ENCODE measurements at regions not wholly inside any gene's neighbourhood (a gene's known extent, or its start where the extent isn't known, plus 50 kb on each side); places are given as distances from the start of the nearest gene placed in this dataset.
A peak's percentile ranks its signal among the peaks of the same experiment; 100 is the strongest.
"Not testable (repeated sequence)": the region's sequence is repeated elsewhere in the genome, so short reads cannot be mapped to it uniquely, and the experiment has no call there.

DNA sequence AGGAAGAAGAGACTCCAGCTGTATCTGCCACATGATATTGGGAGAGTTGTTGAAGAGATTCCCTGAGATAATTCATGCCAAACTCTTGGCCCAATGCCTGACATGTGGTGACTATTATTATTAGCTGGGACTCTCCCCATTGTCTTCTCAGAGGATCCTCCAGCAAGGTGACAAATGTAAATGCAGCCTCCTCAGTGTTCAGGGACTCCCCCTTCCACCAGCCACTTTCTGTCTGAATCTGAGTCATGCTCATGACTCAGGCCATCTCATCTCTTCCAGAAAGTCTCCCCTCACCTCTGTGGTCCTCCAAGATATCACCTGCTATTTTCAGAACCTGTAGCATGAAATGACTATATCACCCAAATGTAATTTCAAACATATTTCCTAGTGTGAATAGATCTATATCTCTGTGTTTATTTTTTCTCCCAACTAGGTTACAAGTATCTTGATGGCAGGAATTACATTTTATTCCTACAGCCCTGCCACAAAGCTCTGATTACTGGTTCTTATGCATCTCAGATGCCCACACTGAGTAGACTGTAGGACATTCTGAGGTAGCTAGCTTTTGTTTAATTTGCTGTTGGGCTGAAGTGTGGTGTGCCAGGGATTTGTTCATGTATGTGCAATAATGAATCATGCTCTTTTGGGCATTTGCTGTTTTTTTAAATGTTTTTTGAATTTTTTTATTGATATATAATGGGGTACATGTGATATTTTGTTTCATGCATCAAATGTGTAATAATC, 126.6 kb upstream of the IL12B start:
- peak; percentile 33 to 71 (median 62) for DNase-seq

DNA sequence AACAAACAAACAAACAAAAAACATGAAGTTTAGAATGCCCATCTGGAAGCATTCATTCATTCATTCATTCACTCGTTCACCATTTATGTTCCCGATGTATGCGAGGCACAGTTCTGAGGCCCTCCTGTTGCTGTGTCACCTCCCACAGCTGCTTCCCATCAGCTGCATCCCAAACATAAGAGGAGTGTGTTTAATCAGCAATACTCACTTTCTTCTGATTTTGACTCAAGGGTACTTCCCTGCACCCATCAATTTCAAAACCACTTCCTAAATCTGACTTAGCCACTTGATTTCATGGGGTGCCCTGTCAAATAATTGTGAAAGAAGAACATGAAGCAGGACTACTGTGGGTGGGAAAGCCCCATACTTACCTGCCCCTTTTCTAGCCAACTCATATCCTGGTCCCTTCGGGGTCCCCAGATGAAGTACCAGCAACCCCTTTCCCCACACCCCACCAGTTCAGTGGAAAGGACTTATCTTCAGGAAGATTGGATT, 128.0 kb upstream of the IL12B start:
- DNase-seq = peak; percentile 42 to 81 (median 70)

DNA sequence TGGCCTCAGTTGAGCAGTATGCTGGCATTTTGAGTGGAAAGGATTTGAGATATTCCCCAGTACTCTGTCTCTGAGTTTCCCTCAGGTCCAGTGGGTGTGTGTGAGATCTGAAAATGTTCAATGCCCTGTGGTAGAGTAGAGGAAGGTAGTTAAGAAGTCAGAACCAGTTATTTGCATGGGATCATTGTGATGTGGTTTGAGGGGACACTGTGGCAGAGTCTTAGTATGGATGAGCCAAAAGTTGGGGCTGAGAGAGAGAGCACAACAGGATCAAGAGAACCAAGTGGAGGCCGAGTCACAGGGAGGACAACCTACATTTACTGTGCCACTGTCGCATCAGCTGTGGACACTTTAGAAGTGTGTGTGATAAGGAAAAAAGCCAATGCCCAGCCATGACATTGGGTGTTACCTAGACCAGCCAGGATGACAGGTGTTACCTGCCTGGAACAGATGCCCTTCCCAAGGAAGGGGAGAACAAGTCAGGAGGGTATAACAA, 128.9 kb upstream of the IL12B start:
- no peak for DNase-seq

DNA sequence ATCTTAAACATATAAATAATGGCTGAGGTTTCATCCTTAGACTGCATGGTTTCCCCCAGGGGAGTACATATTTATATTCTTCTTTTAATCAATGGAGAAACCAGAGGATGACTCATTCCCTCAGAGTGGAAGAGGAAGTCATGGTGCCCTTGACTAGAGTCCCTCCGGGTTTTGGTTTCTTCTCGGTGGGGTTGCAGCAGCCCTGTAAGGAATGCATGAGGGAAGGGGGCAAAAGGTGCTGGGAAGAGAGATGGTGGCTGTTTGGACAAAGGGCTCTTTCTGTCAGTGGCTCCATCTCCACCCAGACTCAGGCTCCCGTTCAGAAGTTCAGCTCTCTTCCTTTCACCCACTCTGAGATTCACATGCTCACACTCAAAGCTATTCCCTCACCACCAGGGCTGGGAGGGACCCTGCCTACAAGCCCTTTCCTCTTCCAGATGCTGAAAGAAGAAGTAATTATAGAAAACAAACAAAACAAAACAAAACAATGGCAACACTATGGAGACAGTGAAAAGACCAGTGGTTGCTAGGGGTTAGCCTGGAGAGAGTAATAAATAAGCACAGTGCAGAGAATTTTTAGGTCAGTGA, 129.8 kb upstream of the IL12B start:
- DNase-seq = peak; percentile 50 to 82 (median 76)

DNA sequence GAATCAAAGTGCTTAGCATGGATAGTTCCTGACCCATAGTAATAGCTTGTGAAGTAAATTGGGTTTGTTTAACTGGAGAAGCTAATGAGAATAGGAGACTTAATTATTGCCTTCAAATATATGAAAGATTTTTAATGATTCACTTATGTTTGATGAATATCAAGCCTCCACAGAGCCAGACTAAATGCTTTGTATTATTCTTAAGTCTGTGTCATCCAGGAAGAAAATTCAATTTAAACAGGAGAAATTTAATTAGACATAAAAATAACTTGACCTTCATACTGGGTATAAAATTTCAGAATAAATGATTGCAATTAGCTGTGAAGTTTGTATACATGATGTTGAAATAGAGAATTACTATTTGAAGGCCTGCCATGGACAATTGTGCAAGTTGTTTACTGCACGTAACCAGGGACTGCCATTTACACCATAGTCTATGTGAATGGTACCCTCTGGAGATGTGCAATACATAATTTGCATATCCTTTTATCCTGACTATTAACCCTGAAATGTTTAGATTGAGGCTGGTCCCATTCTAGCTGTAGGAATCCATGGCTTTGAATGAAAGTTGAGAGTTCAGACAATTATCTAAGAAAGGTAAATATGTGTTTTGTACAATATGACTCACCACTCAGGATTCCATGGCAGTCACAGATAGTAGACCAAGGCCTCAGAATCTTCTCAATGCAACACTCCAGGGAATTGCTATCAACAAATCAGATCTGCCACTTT, 133.5 kb upstream of the IL12B start:
- no peak for DNase-seq

DNA sequence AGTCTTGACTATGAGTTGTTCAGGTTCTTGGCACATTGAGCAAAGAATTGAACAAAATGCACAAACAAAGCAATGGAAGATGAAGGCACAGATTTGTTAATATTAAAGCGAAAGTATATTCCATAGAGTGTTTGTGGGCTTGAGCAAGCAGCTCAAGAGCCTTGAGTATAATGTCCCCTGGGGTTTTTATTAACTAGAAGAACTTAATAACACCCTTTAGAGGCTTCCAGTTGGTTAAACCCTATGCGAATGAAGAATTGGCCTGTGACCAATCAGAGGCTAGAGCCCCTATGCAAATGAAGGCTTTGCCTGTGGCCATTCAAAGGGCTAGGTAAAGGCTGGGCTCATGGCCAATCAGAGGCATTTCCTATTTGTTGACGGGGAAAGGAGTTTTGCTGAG, 135.3 kb upstream of the IL12B start:
- no peak for DNase-seq

DNA sequence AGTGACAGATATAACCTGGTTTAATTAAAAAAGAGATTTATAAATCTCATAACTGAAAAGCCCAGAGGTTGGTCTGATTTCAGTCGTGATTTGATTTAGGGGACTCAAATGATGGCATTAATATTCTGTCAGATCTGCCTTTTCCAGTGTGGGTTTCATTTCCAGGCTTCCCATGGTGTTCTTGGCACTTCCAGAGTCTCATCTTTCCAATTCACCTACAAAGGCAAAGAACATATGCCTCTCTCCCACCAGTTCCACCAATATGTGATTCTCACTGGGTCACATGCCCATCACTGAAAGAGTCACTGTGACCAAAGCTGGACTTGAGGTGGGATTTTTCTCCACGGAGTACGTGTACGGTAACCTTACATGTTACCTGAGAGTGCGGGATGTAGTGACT, 137.4 kb upstream of the IL12B start:
- DNase-seq = no peak

DNA sequence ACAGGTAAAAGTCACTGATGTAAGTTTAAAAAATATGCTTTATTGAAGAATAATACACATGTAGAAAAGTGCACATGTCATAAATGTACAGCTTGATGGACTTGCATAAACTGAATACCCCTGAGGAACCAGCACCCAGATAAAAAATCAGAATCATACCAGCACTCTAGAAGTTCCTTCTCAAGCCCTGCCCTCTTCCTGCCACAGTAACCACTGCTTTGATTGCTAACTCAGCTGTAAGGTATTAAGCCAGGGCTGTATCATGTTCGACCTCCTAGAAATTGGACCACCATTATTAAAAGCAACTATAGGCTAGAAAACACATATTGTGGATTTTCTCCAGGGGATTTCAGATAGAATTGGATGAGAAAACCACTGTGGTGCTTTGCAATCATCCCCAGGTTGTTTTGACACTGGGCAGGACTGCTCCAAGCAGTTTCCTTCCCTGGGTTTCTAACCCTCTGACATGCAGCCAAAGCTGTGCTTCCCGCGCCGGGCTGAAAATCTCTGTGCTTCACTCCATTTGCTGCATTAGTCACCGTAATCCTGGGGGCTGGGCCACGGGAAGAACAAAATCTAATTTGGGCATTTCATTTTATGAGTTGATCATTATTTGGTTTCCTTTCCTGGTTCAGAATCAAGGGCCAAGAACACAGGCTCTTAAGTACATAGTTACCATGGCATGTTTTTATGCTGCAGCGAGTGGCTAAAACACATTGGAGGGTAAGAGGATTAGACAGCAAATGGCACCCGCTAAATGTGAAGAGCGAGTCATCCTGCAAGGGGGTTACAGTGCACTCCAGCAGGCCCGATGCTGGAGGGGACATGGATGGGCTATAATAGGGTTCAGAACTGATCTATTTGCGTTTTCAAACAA, 139.4 kb upstream of the IL12B start:
- DNase-seq = peak in 3 of 4 experiments; percentile 14 to 40 (median 35)

DNA sequence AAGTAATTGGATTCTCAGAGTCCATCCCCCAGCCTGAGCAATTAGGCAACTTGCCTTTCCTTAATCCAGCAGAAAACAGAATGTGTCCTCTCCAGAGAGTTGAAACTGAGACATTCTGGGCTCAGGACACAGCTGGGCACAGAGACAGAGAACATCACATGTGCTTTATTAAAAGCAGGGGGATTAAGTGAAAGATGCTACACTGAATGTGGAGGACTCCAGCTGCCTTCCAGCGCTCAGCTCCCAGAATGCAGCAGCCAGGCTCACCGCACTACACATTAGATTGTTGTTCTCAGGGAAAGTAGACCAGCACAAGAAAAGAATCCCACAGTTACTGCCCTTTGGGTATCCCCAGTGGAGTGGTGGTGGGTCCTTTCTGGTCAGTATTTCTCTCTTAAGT, 141.6 kb upstream of the IL12B start:
- no peak for DNase-seq

DNA sequence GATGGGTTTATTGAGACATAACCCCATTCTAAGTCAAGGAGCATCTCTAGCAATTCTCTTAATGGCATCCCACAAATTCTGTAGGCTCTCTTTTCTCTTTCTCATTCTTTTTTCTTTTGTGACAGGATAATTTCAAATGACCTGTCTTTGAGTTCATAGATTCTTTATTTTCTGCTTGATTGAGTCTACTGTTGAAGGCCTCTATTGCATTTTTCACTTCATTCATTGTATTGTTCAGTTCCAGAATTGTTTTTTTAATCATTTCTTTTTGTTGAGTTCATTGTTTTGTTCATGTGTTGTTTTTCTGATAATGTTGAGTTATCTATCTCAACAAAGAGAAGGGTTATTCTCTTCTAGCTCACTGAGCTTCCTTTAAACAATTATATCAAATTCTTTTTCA, 144.7 kb upstream of the IL12B start:
- DNase-seq = no peak

DNA sequence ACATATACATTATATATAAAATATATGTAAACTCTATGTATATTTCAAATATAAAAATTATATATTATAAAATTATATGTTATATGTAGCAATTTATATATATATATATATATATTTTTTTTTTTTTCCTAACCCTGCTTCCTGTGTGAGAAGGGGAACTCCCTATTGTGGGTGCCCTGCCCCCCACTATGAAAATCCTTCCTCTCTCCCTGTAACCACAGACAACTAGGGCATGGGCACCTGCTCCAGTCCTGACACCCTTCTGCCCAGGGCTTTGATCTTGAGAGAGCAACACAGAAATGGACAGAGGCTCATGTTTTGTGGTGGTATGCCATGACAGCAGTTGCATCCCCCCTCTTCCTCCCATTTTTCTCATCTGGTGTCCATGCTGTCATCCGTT, 148.7 kb upstream of the IL12B start:
- peak in 3 of 4 experiments; percentile 17 to 41 (median 38) for DNase-seq

DNA sequence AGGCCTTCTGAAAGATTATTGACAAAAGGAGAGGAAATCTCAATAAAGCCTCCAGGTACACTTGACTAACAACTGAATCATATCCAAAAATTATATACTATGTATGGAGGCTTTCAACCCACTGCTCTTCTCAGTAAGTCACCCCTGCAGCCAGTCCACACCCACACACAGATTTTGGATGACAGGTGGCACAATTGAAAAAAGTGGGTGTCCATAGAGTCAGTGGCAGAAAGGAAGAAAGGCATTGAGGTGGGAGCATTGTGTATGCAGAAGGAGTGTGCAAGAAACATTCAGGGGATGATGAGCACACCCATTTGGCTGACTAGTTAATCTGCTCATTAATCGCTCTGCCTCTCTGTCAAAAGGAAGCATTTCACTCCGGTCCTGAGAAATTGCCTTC, 150.6 kb upstream of the IL12B start:
- DNase-seq = no peak

DNA sequence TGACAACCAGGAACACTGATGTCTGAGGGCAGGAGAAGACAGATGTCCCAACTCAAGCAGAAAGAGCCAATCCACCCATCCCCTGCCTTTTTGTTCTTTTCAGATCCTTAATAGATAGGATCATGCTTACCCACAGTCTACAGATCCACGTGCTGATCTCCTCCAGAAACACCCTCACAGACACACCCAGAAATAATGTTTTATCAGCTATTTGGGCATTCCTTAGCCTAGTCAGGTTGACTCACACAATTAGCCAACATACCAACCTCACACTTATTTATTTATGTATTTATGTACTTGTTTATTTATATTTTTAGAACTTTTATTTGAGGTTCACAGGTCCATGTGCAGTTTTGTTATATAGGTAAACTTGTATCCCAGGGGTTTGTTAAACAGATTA, 151.5 kb upstream of the IL12B start:
- DNase-seq = no peak

DNA sequence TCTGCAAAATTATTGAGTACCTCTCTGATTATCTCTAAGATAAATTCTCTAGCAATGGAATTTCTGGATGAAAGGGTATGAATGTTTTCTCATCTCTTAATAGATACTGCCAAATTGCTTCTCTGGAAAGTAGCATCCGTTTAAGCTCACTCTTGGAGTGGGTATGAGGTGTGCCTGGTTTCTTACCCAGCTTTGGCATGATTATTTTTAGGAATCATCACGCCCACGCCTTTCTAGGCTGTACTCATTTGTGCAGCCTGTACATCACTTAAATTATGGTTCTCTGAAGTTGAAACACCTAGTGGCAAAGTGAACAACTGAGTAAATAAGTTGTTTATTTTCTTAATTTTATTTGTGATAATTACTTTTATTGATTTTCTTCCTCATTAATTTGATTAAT, 156.5 kb upstream of the IL12B start:
- no peak for DNase-seq

DNA sequence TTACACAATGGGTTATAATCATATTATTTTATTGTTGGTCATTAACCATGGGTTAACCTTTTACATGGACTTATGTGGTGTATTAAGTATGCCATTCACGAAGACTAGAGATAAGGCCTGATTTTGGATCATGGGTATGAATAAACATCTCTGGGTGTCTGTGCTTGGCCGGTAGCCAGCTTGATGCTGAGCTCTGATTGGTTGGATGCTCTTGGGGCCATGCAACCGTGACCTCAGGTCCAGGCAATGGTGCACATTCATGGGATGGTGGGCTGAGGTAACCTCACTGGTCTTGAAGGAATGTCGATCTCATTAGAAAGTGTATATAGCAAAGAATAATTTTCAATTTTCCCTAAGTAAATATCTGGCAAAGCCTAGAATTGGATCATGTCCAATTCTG, 158.2 kb upstream of the IL12B start:
- DNase-seq = no peak

DNA sequence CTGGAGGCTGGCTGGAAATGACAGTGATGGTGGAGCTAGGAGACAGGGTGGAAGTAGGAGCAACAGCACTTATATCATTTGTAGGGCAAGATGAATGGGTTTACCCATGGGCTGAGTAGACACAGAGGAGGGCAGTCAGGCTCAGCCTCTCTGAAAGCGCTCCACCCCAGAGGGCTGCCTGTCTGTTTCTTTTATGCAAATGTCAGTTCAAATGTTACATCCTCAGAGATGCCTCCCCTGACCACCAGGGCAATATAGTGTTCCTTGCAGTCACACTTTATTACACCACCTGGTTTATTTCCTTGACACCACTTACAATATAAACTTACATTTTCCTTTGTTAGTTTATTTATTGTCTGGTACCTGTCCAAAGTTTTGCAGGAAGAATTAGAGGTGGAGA, 159.5 kb upstream of the IL12B start:
- DNase-seq = no peak

DNA sequence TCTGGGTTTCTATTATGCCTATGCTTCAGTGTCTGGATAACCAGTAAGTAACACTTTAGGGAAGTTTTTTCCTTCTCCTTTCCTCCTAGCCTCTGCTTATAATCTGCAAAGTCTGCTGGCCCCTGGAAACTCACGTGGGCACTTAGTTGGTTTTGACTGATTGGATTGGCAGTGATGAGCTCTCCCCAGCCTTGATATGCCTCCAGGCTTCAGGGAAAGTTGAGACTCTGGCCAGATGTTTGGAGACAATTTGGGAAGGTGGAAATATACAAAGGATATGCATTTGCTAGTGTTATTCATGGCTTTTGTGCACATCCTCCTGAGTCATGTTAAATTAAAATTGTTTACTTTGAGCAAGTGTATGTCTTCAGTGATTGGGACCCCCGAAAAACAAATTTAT, 160.2 kb upstream of the IL12B start:
- DNase-seq = peak in 1 of 4 experiments; percentile 8

DNA sequence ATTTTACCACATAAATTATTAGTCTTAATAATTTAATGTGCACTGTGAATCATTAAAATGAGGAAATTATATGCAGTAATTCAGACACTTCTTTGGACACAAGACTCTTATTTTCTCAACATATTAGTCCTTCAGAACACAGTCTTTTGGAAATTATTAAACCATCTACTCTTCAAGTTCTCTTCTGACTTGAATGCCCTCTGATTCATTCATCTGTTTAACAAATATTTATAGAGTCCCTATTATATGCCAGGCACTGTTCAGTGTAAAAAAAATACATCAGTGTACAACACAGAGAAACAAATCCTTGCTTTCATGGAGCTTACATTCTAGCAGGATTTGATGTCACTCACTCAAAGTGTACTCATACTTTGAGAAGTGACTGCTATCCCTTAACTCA, 163.4 kb upstream of the IL12B start:
- DNase-seq = no peak

DNA sequence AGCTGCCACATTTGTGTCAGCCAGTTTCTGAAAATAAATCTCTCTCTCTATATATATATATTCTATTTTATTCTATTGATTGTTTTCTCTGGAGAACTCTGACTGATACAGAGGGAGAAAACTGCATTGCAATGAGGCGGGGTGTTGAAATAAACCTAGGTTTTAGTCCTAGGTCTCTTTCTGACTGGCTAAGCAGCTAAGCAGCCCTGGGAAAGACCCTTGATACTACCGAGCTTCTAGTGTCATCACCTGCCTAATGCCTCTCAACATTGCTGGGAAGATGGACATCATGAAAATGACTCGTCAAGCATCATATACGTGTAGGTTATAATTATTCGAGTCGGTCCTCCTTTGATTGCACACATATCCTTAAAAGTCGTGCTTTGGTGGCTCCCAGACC, 166.5 kb upstream of the IL12B start:
- DNase-seq = no peak

DNA sequence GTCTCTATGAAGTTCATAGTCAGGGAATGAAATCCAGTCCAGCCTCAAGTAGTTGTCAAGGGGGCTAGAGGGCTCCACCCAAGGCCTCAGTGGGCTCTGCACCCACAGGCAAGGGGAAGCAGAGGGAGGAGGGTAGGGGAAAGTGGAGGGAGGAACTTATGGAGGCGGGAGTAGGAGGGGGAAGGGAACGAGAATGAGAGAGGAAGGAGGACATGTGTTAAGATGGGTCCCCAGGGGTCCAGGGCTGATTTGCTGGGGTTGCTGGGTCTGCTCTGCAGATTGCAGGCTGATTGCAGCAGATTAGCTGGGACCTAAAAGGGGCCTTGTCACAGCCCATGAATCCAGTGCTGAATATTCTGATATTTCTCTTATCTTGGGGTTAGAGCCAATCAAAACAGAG, 166.9 kb upstream of the IL12B start:
- no peak for DNase-seq

DNA sequence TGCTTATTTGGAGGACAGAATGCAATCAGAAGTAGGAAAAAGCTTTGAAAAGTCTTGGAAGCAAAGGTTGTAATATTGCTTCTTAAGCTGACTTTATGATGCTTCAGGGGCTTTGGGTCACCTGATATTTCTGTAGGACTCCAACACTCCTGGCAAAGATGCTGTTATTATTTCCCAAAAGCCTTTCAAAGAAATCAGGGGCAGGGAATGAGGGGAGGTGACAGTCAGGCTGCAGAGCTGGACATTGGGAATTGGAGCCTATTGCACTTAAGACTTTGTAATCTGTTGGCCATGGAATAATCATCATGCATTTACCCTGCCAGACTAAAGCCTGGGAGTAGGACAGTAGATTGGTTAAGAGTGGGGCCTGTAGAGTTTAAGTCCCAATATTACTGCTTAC, 168.3 kb upstream of the IL12B start:
- DNase-seq = no peak

DNA sequence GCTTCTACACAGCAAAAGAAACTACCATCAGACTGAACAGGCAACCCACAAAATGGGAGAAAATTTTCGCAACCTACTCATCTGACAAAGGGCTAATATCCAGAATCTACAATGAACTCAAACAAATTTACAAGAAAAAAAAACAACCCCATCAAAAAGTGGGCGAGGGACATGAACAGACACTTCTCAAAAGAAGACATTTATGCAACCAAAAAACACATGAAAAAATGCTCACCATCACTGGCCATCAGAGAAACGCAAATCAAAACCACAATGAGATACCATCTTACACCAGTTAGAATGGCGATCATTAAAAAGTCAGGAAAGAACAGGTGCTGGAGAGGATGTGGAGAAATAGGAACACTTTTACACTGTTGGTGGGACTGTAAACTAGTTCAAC, 171.8 kb upstream of the IL12B start:
- DNase-seq = not testable (repeated sequence)

DNA sequence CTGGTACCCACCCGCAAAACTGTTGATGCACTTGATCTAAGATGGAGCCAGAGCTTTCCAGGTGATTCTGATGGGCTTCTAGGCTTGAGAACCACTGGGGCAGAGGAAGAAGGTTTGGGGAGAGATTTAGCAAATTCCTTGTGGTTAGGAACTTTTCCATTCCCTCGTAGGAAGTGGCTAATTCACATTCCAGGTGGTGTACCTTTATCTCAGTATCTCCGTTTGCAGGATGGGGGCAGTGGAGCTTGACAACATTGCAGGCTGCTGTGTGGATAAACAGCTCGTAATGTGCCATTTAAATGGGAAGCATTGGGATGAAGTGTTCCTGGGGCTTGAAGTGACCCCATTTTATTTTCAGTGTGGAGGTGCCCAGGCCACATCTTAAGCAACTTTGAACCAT, 172.9 kb upstream of the IL12B start:
- no peak for DNase-seq

All from suppressor macrophage (primary cell).